ENCODE measurements at regions not wholly inside any gene's neighbourhood (a gene's known extent, or its start where the extent isn't known, plus 50 kb on each side); places are given as distances from the start of the nearest gene placed in this dataset.

GRCh38 chr2:220717283-220717682 is 854.8 kb downstream of the EPHA4 start:
- TF ChIP-seq CTCF (IDR thresholded peaks at IDR 0.05) (no peak), POLR2A (IDR thresholded peaks at IDR 0.05) (no peak), EP300 (IDR thresholded peaks at IDR 0.05) (no peak)
